Uterus (tissue), 3 donors: ENCODE measurements at regions not wholly inside any gene's neighbourhood (a gene's known extent, or its start where the extent isn't known, plus 50 kb on each side); places are given as distances from the start of the nearest gene placed in this dataset.

ENCODE experiments used
- DNase-seq, 2 donors: peaks; one replicate each; pipeline ENCODE4 v3.0.0-alpha.2; 2019 to 2020
- H3K27ac ChIP-seq, 2 donors: fragments of 200-600 bp; sonication (generic); 1 replicate in 1 of 2; 2 replicates in 1 of 2; pipeline ENCODE4 v1.5.1; 2016 to 2018
- H3K27me3 ChIP-seq, 2 donors: fragments of 200-600 bp; sonication (generic); one replicate each; pipeline ENCODE4 v1.5.1; 2018 to 2019; ENCODE audit warnings: control low read depth in 1 of 2
- H3K36me3 ChIP-seq, 2 donors: fragments of 200-600 bp; sonication (generic); one replicate each; pipeline ENCODE4 v1.5.1; 2019; ENCODE audit warnings: control low read depth in 1 of 2
- H3K4me1 ChIP-seq, 2 donors: fragments of 200-600 bp; sonication (generic); one replicate each; pipeline ENCODE4 v1.5.1; 2018 to 2019; ENCODE audit warnings: control low read depth in 1 of 2
- H3K4me3 ChIP-seq, 2 donors: fragments of 200-600 bp; sonication (generic); 1 replicate in 1 of 2; 2 replicates in 1 of 2; pipeline ENCODE4 v1.5.1; 2018 to 2019; ENCODE audit warnings: mild to moderate bottlenecking in 1 of 2
- H3K9me3 ChIP-seq, 2 donors: fragments of 200-600 bp; sonication (generic); one replicate each; pipeline ENCODE4 v1.5.1; 2019; ENCODE audit warnings: control low read depth in 1 of 2
- POLR2A ChIP-seq, 2 donors: fragments of 450-650 bp; IDR thresholded peaks; one replicate each; pipeline ENCODE4 v1.6.1; 2016; ENCODE audit warnings: antibody characterized with exemption in 2 of 2, mild to moderate bottlenecking in 1 of 2, moderate library complexity in 1 of 2
- intact Hi-C: fragments of 100-400 bp; cut with DNase I; formaldehyde crosslinking; loops from one replicate; pipeline ENCODE4 v1.15.1; 2023; ENCODE audit warnings: low total_unique reads
- TF ChIP-seq, protein P1 (sequence below), 4 experiments: fragments of 200-600 bp in 2 of 4; fragments of 450-650 bp in 2 of 4; sonication (generic) in 2 of 4; IDR thresholded peaks; one replicate each; pipeline ENCODE4 v1.5.1; 2016 to 2019; ENCODE audit warnings: antibody characterized with exemption in 4 of 4, mild to moderate bottlenecking in 2 of 4, moderate library complexity in 1 of 4
- donor health status: DM: yes; HTN: yes; CAD: no.

DNA sequence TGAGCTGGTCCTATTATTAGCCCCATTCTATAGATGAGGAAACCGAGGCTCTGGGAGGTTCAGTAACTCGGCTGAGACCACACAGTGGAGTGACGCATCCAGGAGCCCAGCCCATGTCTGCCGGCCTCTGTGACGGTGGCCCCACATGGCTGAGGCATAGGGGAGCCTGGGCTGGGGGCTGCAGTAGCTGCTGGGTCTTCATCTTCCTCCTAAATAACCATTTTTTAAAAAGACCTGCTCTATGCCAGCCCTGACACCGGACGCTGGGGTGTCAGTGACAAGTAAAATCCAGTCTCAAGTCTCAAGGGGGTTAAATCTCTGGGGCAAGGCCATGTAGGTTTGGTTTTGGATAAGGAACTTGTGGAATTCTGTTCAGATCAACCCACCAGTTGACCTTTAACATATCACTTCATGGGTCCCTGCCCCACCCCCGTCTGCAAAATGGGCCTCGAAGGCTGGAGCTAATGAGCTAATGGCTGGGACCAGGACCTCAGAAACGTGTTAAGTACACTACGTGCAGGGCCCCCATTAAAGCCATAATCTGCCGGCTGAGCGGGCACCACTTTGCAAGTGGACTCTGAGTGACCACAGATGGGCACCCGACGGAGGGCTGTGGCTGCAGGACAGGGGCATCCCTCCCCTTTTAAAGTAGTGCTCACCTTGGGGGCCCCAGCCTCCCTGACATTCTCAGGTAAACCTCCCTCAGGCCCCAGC, 136.5 kb upstream of the UNC5B start:
- TF ChIP-seq, protein P1, sequence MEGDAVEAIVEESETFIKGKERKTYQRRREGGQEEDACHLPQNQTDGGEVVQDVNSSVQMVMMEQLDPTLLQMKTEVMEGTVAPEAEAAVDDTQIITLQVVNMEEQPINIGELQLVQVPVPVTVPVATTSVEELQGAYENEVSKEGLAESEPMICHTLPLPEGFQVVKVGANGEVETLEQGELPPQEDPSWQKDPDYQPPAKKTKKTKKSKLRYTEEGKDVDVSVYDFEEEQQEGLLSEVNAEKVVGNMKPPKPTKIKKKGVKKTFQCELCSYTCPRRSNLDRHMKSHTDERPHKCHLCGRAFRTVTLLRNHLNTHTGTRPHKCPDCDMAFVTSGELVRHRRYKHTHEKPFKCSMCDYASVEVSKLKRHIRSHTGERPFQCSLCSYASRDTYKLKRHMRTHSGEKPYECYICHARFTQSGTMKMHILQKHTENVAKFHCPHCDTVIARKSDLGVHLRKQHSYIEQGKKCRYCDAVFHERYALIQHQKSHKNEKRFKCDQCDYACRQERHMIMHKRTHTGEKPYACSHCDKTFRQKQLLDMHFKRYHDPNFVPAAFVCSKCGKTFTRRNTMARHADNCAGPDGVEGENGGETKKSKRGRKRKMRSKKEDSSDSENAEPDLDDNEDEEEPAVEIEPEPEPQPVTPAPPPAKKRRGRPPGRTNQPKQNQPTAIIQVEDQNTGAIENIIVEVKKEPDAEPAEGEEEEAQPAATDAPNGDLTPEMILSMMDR (IDR thresholded peaks at IDR 0.05): no peak
- TF ChIP-seq POLR2A (IDR thresholded peaks at IDR 0.05): no peak
- H3K36me3 ChIP-seq: no peaks in the 10 kb centered on the region
- intact Hi-C loops: no loop called here
- H3K4me3 ChIP-seq: no peak overlapping the region
- DNase-seq: no peak
- H3K27ac ChIP-seq: no peak overlapping the region
- H3K27me3 ChIP-seq: no peaks in the 10 kb centered on the region
- H3K9me3 ChIP-seq: no peaks in the 10 kb centered on the region
- H3K4me1 ChIP-seq: no peaks in the 10 kb centered on the region

DNA sequence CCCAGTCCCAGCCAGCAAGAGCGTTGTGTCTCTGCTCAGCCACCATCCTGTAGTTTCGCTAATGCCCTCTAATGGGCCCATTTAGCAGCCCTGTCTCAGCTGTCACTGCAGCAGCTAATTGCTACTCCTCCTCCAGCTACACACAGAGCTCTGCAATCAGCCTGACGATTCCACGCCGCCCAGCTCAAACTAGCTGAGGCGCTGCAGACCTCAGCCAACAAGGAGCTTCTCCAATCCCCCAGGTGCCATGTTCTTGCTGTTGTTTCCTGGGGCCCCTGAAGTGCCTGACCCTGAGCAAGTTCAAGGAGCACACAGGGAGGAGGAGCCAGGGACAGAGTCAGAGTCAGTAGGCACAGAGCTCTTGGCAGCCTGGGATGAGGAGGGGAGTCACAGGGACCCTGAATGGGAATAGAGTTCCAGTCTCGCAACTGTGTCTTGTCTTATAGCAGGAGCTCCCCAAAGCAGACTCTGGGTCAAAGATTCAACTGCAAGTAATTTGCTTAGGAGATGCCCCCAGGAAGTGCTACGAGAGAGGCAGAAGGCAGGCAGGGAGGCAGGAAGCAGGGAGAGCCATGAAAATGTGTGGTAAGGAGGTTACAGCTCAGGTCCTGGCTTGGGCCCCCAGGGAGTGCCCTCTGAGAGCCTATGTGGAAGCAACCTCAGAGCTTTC, 135.8 kb upstream of the UNC5B start:
- DNase-seq: no peak
- Histone ChIP-seq H3K9me3 (no peaks in the 10 kb centered on the region), H3K36me3 (no peaks in the 10 kb centered on the region), H3K27me3 (no peaks in the 10 kb centered on the region), H3K4me1 (no peaks in the 10 kb centered on the region), H3K4me3 (no peak overlapping the region), H3K27ac (no peak overlapping the region)
- TF ChIP-seq POLR2A (IDR thresholded peaks at IDR 0.05): no peak
- TF ChIP-seq, protein P1 (IDR thresholded peaks at IDR 0.05): no peak
- intact Hi-C loops: no loop called here

DNA sequence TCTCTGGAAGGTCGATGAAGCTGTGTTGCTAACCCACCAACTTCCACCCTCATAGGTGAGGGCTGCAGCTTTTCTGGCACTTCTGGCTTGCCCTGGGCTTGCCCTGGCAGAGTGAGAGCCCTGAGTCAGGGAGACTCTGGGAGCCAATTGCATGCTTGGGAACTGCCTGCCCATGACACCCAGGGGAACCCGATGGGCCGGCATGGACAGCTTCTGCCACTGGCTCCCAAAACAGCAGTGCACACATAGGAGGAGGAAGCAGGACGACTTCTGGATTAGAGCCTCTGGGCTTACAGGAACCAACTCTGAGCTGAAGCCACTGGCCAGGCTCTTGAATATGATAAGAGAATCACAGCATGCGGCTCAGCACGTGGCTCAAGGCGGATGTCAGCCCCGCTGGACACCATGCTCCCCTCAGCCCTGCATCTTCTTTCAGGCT, 135.2 kb upstream of the UNC5B start:
- intact Hi-C loops: no loop called here
- DNase-seq: no peak
- Histone ChIP-seq H3K27me3 (no peaks in the 10 kb centered on the region), H3K4me3 (no peak overlapping the region), H3K36me3 (no peaks in the 10 kb centered on the region), H3K9me3 (no peaks in the 10 kb centered on the region), H3K27ac (no peak overlapping the region), H3K4me1 (no peaks in the 10 kb centered on the region)
- TF ChIP-seq, protein P1 (IDR thresholded peaks at IDR 0.05): no peak
- TF ChIP-seq POLR2A (IDR thresholded peaks at IDR 0.05): no peak

DNA sequence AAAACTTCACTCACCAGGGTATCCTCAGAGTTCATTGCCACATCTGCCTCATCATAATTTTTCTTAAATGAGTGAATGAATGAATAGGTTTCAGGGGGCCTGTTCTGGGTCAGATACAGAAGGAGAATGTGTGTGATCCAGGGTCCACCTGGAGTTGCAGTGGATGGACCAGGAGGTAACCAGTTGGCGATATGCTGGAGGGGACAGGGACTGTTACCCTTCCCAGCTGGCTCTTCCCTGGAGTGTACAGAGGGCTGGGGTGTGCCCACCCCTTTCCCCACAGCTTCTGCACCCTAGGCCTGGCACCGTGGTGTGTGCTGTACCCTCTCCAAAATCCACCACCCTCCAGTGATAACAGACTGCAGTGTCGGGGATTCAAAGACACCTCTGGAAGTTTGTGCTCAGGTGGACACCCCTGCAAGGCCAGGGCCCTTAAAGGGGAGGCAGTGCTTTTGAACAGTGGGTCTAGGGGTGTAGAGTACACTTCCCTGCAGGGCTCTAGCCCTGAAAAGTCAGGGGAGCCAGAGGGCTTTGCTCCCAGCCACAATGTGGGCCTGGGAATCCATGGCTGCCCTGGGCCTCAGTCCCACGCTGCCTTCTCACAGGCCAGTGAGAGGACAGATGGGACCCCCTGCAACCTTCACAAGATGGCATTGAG, 134.4 kb upstream of the UNC5B start:
- intact Hi-C loops: no loop called here
- no peak for TF ChIP-seq POLR2A (IDR thresholded peaks at IDR 0.05)
- TF ChIP-seq, protein P1 (IDR thresholded peaks at IDR 0.05): no peak
- Histone ChIP-seq H3K27ac (no peak overlapping the region), H3K36me3 (no peaks in the 10 kb centered on the region), H3K27me3 (no peaks in the 10 kb centered on the region), H3K9me3 (no peaks in the 10 kb centered on the region), H3K4me1 (no peaks in the 10 kb centered on the region), H3K4me3 (no peak overlapping the region)
- DNase-seq: no peak
